Prostate gland (tissue), 2 donors: ENCODE measurements at regions not wholly inside any gene's neighbourhood (a gene's known extent, or its start where the extent isn't known, plus 50 kb on each side); places are given as distances from the start of the nearest gene placed in this dataset.

Experiments used
- DNase-seq: peaks from one replicate; pipeline ENCODE4 v3.0.0-alpha.2; 2019; ENCODE audit warnings: low spot score
- H3K27ac ChIP-seq, 2 donors: fragments of 200-600 bp; sonication (generic); 2 replicates each; pipeline ENCODE4 v1.5.1; 2017 to 2019
- H3K27me3 ChIP-seq: fragments of 200-600 bp; sonication (generic); replicated peaks from 2 replicates; pipeline ENCODE4 v1.5.1; 2019; ENCODE audit not compliant: insufficient read depth
- H3K36me3 ChIP-seq, 2 donors: fragments of 200-600 bp; sonication (generic); 1 replicate in 1 of 2; 2 replicates in 1 of 2; pipeline versions ENCODE4 v1.5.1 to v1.8.1; 2017 to 2019
- H3K4me1 ChIP-seq: fragments of 200-600 bp; sonication (generic); replicated peaks from 2 replicates; pipeline ENCODE4 v1.5.1; 2019
- H3K4me3 ChIP-seq, 2 donors: fragments of 200-600 bp; sonication (generic); 2 replicates each; pipeline ENCODE4 v1.5.1; 2017 to 2019
- H3K9me3 ChIP-seq: fragments of 200-600 bp; sonication (generic); 2 replicates; pipeline ENCODE4 v1.5.1; 2017
- POLR2A ChIP-seq: fragments of 450-650 bp; IDR thresholded peaks from one replicate; pipeline ENCODE4 v1.6.1; 2016; ENCODE audit warnings: antibody characterized with exemption, mild to moderate bottlenecking
- POLR2AphosphoS5 ChIP-seq: sonication (generic); formaldehyde crosslinking; IDR thresholded peaks from one replicate; pipeline ENCODE4 v1.6.1; 2017; ENCODE audit warnings: antibody characterized with exemption
- WGBS: methylation state at CpG from one replicate; pipeline ENCODE4 v1.1.5; 2018; 5-methylcytosine and 5-hydroxymethylcytosine counted together
- intact Hi-C: fragments of 100-400 bp; cut with DNase I; formaldehyde crosslinking; loops from one replicate; pipeline ENCODE4 v1.14.2; 2022
- TF ChIP-seq, protein P1 (sequence below), 4 experiments: fragments of 200-600 bp in 2 of 4; fragments of 450-650 bp in 2 of 4; sonication (generic) in 2 of 4; IDR thresholded peaks; 1 replicate in 3 of 4; 2 replicates in 1 of 4; pipeline ENCODE4 v1.5.1; 2016 to 2019; ENCODE audit warnings: antibody characterized with exemption in 4 of 4, mild to moderate bottlenecking in 2 of 4, moderate library complexity in 2 of 4

DNA sequence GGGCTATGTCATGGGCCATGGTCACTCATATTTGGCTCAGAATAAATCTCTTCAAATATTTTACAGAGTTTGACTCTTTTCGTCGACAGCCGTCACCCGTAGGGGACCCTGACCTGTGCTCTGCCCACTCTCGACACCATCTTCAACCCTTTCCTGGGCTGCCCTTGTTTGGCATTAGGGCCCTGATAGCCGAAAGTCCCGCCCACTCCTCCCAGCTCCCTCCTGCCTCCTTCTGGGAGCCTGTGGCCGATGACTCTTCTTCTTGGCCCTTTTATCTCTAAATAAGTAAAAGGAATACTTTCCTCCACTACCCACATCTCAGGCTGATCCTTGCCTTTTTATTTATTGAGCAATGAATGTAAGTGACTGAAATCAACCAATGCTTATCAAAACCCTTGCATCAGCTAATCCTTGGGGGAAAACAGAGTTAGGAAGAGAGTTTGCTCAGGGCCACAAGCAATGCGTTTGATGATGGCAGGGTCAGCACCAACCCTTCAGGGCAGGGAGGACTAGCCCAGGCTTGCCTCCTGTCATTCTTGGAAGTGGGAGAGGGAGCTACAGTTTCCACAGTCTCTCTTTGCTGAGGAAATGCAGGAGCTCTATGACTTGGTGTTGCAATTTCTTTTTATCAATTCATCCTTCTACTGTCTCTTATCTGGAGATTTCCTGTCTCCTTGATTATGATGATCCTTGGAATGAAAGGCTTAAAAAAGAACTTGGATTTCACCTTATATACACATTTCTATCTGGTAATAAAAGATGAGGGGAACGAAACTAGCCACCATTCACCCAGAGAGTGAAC, 218.2 kb upstream of the PODXL start:
- WGBS = 68% methylated on average over 10 of the region's 10 CpGs

DNA sequence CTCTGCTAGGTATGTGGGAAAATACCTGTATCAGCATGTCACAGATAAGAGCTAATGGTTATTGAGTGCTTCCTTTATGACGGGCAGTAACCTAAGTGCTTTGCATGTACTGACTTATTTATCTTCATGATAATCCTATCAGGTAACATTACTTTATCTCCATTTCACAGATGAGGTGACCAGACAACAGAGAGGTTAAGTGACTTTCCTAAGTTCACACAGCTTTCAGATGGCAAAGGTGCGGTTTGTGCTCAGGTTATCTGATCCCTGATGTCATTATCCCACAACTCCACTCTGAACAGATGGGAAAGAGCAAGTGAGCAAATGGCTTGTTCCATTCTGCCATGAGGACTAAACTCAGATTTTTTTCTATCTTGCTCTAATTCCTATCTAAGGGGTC, 217.0 kb upstream of the PODXL start:
- Histone ChIP-seq H3K36me3 (no peaks in the 10 kb centered on the region), H3K9me3 (no peaks in the 10 kb centered on the region), H3K27me3 (no peaks in the 10 kb centered on the region), H3K4me1 (no peaks in the 10 kb centered on the region), H3K27ac (no peak overlapping the region), H3K4me3 (no peak overlapping the region)
- no peak for DNase-seq
- no peak for TF ChIP-seq POLR2AphosphoS5
- TF ChIP-seq, protein P1, sequence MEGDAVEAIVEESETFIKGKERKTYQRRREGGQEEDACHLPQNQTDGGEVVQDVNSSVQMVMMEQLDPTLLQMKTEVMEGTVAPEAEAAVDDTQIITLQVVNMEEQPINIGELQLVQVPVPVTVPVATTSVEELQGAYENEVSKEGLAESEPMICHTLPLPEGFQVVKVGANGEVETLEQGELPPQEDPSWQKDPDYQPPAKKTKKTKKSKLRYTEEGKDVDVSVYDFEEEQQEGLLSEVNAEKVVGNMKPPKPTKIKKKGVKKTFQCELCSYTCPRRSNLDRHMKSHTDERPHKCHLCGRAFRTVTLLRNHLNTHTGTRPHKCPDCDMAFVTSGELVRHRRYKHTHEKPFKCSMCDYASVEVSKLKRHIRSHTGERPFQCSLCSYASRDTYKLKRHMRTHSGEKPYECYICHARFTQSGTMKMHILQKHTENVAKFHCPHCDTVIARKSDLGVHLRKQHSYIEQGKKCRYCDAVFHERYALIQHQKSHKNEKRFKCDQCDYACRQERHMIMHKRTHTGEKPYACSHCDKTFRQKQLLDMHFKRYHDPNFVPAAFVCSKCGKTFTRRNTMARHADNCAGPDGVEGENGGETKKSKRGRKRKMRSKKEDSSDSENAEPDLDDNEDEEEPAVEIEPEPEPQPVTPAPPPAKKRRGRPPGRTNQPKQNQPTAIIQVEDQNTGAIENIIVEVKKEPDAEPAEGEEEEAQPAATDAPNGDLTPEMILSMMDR (IDR thresholded peaks at IDR 0.05) = no peak
- no peak for TF ChIP-seq POLR2A
- 43% methylated on average over 2 of the region's 2 CpGs for WGBS
- intact Hi-C loops = no loop called here

More for the DNA sequence above, 218.2 kb upstream of the PODXL start:
- TF ChIP-seq POLR2A = no peak
- TF ChIP-seq POLR2AphosphoS5 = no peak
- TF ChIP-seq, protein P1 (IDR thresholded peaks at IDR 0.05) = no peak
- Histone ChIP-seq H3K27me3 (no peaks in the 10 kb centered on the region), H3K4me1 (no peaks in the 10 kb centered on the region), H3K4me3 (no peak overlapping the region), H3K9me3 (no peaks in the 10 kb centered on the region), H3K27ac (no peak overlapping the region), H3K36me3 (no peaks in the 10 kb centered on the region)
- no peak for DNase-seq
- intact Hi-C loops = no loop called here

DNA sequence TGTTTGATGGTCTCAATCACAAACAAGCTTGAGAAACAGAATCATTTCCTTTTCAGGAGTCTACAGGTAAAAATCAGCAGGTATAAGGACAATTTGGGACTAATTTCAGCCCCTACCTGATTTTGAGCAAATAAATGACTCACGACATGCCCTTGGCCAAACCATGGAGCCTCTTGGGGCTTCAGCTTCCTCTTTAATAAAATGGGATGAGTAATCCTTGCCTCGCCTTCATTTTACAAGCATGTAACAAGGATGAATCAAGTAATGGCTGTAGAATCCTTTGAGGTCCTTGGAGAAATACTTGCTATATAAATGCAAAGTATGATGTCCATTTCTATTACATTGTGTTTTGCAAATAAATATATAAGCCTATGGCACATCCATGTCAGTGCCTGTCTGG, 212.8 kb upstream of the PODXL start:
- Histone ChIP-seq H3K4me1 (no peaks in the 10 kb centered on the region), H3K27ac (no peak overlapping the region), H3K4me3 (no peak overlapping the region), H3K9me3 (no peaks in the 10 kb centered on the region), H3K36me3 (no peaks in the 10 kb centered on the region), H3K27me3 (no peaks in the 10 kb centered on the region)
- DNase-seq = no peak
- WGBS = 11% methylated on average over 2 of the region's 2 CpGs
- intact Hi-C loops = no loop called here
- TF ChIP-seq POLR2AphosphoS5 (no peak), POLR2A (no peak)
- TF ChIP-seq, protein P1 (IDR thresholded peaks at IDR 0.05) = no peak

DNA sequence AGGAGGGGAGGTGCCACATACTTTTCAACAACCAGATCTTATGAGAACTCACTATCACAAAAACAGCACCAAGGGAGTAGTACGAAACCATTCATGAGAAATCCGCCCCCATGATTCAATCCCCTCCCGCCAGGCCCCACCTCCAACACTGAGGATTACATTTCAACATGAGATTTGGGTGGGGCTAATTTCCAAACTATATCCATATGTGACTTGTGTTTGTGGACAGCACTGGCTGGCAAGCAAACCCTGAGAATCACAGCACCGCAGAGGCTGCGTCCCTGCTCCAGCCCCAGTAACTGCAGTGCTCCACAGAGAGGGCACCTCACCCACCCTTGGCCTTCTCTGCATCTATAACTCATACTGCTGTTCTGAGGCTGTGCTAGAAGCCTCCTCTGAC, 211.2 kb upstream of the PODXL start:
- WGBS = 88% methylated on average over 5 of the region's 5 CpGs
- TF ChIP-seq POLR2A (no peak), POLR2AphosphoS5 (no peak)
- TF ChIP-seq, protein P1 (IDR thresholded peaks at IDR 0.05) = no peak
- no peak overlapping the region for H3K27ac ChIP-seq
- no peaks in the 10 kb centered on the region for H3K4me1 ChIP-seq
- intact Hi-C loops = no loop called here
- H3K36me3 ChIP-seq = no peaks in the 10 kb centered on the region
- H3K27me3 ChIP-seq = no peaks in the 10 kb centered on the region
- H3K4me3 ChIP-seq = no peak overlapping the region
- DNase-seq = no peak
- H3K9me3 ChIP-seq = no peaks in the 10 kb centered on the region

GRCh38 chr7:131765575-131765974, 209.1 kb upstream of the PODXL start:
- no peak for DNase-seq
- H3K9me3 ChIP-seq = no peaks in the 10 kb centered on the region
- no peaks in the 10 kb centered on the region for H3K27me3 ChIP-seq
- TF ChIP-seq POLR2A = no peak
- TF ChIP-seq POLR2AphosphoS5 = no peak
- TF ChIP-seq, protein P1 (IDR thresholded peaks at IDR 0.05) = no peak
- H3K4me1 ChIP-seq = no peaks in the 10 kb centered on the region
- WGBS = 52% methylated on average over 2 of the region's 2 CpGs
- no peak overlapping the region for H3K4me3 ChIP-seq
- no peaks in the 10 kb centered on the region for H3K36me3 ChIP-seq
- no peak overlapping the region for H3K27ac ChIP-seq
- intact Hi-C loops = no loop called here
